Right cardiac atrium (tissue), 5 donors: ENCODE measurements at regions not wholly inside any gene's neighbourhood (a gene's known extent, or its start where the extent isn't known, plus 50 kb on each side); places are given as distances from the start of the nearest gene placed in this dataset.

Experiments used
- ATAC-seq, 2 donors: fragments of 200-7000 bp; cut with Tn5 transposase; one replicate each; pipeline versions ENCODE4 v1.8.0 to v1.9.1; 2020; ENCODE audit warnings: moderate library complexity in 2 of 2, mild to moderate bottlenecking in 1 of 2
- DNase-seq, 3 donors: peaks; one replicate each; pipeline ENCODE4 v3.0.0-alpha.2; 2020
- H3K27ac ChIP-seq: one replicate; pipeline ENCODE4 v1.5.1; 2013; ENCODE audit warnings: mild to moderate bottlenecking, low read length, control low read depth, moderate library complexity
- H3K27me3 ChIP-seq: one replicate; pipeline ENCODE4 v1.6.1; 2013; ENCODE audit not compliant: control insufficient read depth, insufficient read depth
- H3K4me1 ChIP-seq: one replicate; pipeline ENCODE4 v1.6.1; 2013; ENCODE audit warnings: low read length; ENCODE audit not compliant: control insufficient read depth, insufficient read depth
- H3K4me3 ChIP-seq: one replicate; pipeline ENCODE4 v1.5.1; 2013; ENCODE audit warnings: low read length, control low read depth
- H3K9me3 ChIP-seq: one replicate; pipeline ENCODE4 v1.6.1; 2013; ENCODE audit warnings: low read length; ENCODE audit not compliant: control insufficient read depth
- WGBS: extraction: QIAGEN DNeasy Blood & Tissue Kit; methylation state at CpG from one replicate; pipeline ENCODE4 v1.1.7; 2013; 5-methylcytosine and 5-hydroxymethylcytosine counted together
- intact Hi-C, 4 donors: fragments of 100-400 bp; cut with DNase I; formaldehyde crosslinking; loops; one replicate each; pipeline versions ENCODE4 v1.11.0 to v1.14.0; 2022 to 2023
- donor health status: healthy with polysubstance abuse.
- donor health status: DM: no; HTN: yes; CAD: no.
- donor health status: DM: no; HTN: no; CAD: no.
- donor health status: DM: no; HTN: yes; CAD: no; lungs with severe emphysema.
- donor health status: DM: yes; HTN: yes; CAD: no.

GRCh38 chr2:16288371-16289112 is 348.2 kb downstream of the MYCN start:
- WGBS: 80% methylated on average over 3 of the region's 3 CpGs
- H3K27me3 ChIP-seq: no peaks in the 10 kb centered on the region
- intact Hi-C loops: loop anchor here in 3 of 4 donors (10.0 kb wide), 3 partner anchors 344 to 654 kb away; partner anchors contain the start of gene MYCN (in 1 of the 3)
- H3K4me1 ChIP-seq: no peaks in the 10 kb centered on the region
- no peak overlapping the region for H3K27ac ChIP-seq
- no peak overlapping the region for H3K4me3 ChIP-seq
- no peak for DNase-seq
- H3K9me3 ChIP-seq: no peaks in the 10 kb centered on the region
- no peak for ATAC-seq

GRCh38 chr2:16287831-16288230 is 347.5 kb downstream of the MYCN start:
- no peak for DNase-seq
- intact Hi-C loops: loop anchor here in 3 of 4 donors (10.0 kb wide), 3 partner anchors 343 to 653 kb away; partner anchors contain the start of gene MYCN (in 1 of the 3)
- WGBS: 84% methylated on average over 3 of the region's 3 CpGs

GRCh38 chr2:16287281-16287680 is 346.9 kb downstream of the MYCN start:
- ATAC-seq: no peak
- no peak overlapping the region for H3K27ac ChIP-seq
- DNase-seq: no peak
- 84% methylated on average over 1 of the region's 1 CpG for WGBS
- intact Hi-C loops: loop anchor here in 3 of 4 donors (10.0 kb wide), 3 partner anchors 342 to 652 kb away; partner anchors contain the start of gene MYCN (in 1 of the 3)
- H3K4me1 ChIP-seq: no peaks in the 10 kb centered on the region
- no peaks in the 10 kb centered on the region for H3K27me3 ChIP-seq
- no peaks in the 10 kb centered on the region for H3K9me3 ChIP-seq
- H3K4me3 ChIP-seq: no peak overlapping the region

More at GRCh38 chr2:16287831-16288230, 347.5 kb downstream of the MYCN start:
- no peak overlapping the region for H3K27ac ChIP-seq
- no peaks in the 10 kb centered on the region for H3K4me1 ChIP-seq
- no peaks in the 10 kb centered on the region for H3K27me3 ChIP-seq
- no peaks in the 10 kb centered on the region for H3K9me3 ChIP-seq
- no peak overlapping the region for H3K4me3 ChIP-seq
- ATAC-seq: no peak

GRCh38 chr2:16285813-16286510 is 345.6 kb downstream of the MYCN start:
- H3K27me3 ChIP-seq: no peaks in the 10 kb centered on the region

GRCh38 chr2:16284941-16285625 is 344.7 kb downstream of the MYCN start:
- 79% methylated on average over 12 of the region's 12 CpGs for WGBS
- DNase-seq (no peak), ATAC-seq (no peak)
- Histone ChIP-seq H3K27ac (no peak overlapping the region), H3K4me1 (no peaks in the 10 kb centered on the region), H3K4me3 (no peak overlapping the region), H3K9me3 (no peaks in the 10 kb centered on the region), H3K27me3 (no peaks in the 10 kb centered on the region)
- intact Hi-C loops: loop anchor here (5.0 to 10.0 kb wide), 5 partner anchors 340 to 650 kb away; partner anchors contain the start of gene MYCN (in 3 of the 4)

More at GRCh38 chr2:16285813-16286510, 345.6 kb downstream of the MYCN start:
- H3K4me3 ChIP-seq: no peak overlapping the region
- ATAC-seq (no peak), DNase-seq (no peak)
- WGBS: 81% methylated on average over 7 of the region's 7 CpGs
- H3K9me3 ChIP-seq: no peaks in the 10 kb centered on the region
- intact Hi-C loops: loop anchor here in 3 of 4 donors (10.0 kb wide), 3 partner anchors 341 to 651 kb away; partner anchors contain the start of gene MYCN (in 1 of the 3)
- no peak overlapping the region for H3K27ac ChIP-seq
- H3K4me1 ChIP-seq: no peaks in the 10 kb centered on the region

- WGBS: 83% methylated on average over 10 of the region's 10 CpGs
- Histone ChIP-seq H3K27me3 (no peaks in the 10 kb centered on the region), H3K27ac (no peak overlapping the region), H3K4me3 (no peak overlapping the region), H3K4me1 (no peaks in the 10 kb centered on the region), H3K9me3 (no peaks in the 10 kb centered on the region)
- intact Hi-C loops: loop anchor here (5.0 to 10.0 kb wide), 5 partner anchors 338 to 648 kb away; partner anchors contain the start of gene MYCN (in 3 of the 4)
- no peak for DNase-seq
- no peak for ATAC-seq
Measured at GRCh38 chr2:16283071-16283850, 342.9 kb downstream of the MYCN start.

GRCh38 chr2:16282511-16282910 is 342.2 kb downstream of the MYCN start:
- no peak overlapping the region for H3K4me3 ChIP-seq
- no peaks in the 10 kb centered on the region for H3K9me3 ChIP-seq
- no peak overlapping the region for H3K27ac ChIP-seq
- intact Hi-C loops: loop anchor here (5.0 to 10.0 kb wide), 5 partner anchors 338 to 648 kb away; partner anchors contain the start of gene MYCN (in 3 of the 4)
- no peak for DNase-seq
- H3K4me1 ChIP-seq: no peaks in the 10 kb centered on the region
- no peaks in the 10 kb centered on the region for H3K27me3 ChIP-seq
- ATAC-seq: no peak
- WGBS: 72% methylated on average over 2 of the region's 2 CpGs

- H3K4me3 ChIP-seq: no peak overlapping the region
- ATAC-seq (peak; percentile 69 to 74), DNase-seq (no peak)
- no peak overlapping the region for H3K27ac ChIP-seq
- H3K27me3 ChIP-seq: no peaks in the 10 kb centered on the region
- no peaks in the 10 kb centered on the region for H3K4me1 ChIP-seq
- WGBS: 60% methylated on average over 20 of the region's 20 CpGs
- no peaks in the 10 kb centered on the region for H3K9me3 ChIP-seq
- intact Hi-C loops: loop anchor here (5.0 to 10.0 kb wide), 5 partner anchors 337 to 647 kb away; partner anchors contain the start of gene MYCN (in 3 of the 4)
Measured at GRCh38 chr2:16281451-16282335, 341.3 kb downstream of the MYCN start.

- Histone ChIP-seq H3K9me3 (no peaks in the 10 kb centered on the region), H3K4me3 (no peak overlapping the region), H3K27me3 (no peaks in the 10 kb centered on the region), H3K4me1 (no peaks in the 10 kb centered on the region), H3K27ac (no peak overlapping the region)
- intact Hi-C loops: loop anchor here (5.0 to 10.0 kb wide), 5 partner anchors 335 to 645 kb away; partner anchors contain the start of gene MYCN (in 3 of the 4)
- DNase-seq (no peak), ATAC-seq (no peak)
- WGBS: 87% methylated on average over 3 of the region's 3 CpGs
Measured at GRCh38 chr2:16280081-16280480, 339.7 kb downstream of the MYCN start.
